OCI-M1 (cell line): ENCODE measurements at regions not wholly inside any gene's neighbourhood (a gene's known extent, or its start where the extent isn't known, plus 50 kb on each side); places are given as distances from the start of the nearest gene placed in this dataset.

ENCODE experiments used
- DNase-seq: peaks from one replicate; lab custom pipeline; 2025; lab: John Stamatoyannopoulos, UW

DNA sequence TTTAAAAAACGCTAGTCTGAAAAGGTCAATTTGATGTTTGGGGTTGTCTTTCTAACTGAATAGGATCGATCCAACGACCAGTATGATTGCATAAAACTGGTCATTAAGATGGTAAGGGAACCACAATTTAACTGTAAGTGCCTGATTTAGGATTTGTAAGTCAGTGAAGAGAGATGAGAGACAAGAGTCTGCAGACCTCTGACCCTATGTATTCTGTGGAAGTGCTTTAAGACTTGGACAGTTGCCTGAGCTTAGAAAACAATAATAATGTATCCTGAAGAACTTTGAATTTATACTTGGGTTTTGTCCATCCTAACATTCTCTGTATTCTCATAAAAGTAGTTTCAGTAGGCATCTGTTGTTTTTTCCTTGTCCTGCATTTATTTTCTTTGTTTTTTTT lies 221.4 kb upstream of the SUCLG2 start:
- DNase-seq: no peak

DNA sequence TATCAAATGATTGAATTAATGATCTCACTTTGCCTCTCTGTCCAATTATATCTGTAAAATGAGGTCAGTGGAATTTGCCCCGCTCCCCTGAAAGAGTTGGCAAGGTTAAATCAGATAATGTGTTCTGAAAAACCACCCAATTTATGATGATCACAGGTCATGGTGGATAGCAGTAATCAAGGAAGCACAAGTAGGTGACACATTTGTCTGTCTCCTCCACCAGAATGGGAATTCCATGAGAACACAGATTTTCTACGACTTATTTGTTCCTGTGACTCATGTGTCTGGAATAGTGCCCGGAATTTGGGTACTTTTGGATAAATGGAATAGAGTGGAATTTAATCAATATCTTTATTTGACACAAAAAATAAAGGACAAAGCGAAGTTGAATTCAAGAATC lies 220.9 kb upstream of the SUCLG2 start:
- DNase-seq: no peak

DNA sequence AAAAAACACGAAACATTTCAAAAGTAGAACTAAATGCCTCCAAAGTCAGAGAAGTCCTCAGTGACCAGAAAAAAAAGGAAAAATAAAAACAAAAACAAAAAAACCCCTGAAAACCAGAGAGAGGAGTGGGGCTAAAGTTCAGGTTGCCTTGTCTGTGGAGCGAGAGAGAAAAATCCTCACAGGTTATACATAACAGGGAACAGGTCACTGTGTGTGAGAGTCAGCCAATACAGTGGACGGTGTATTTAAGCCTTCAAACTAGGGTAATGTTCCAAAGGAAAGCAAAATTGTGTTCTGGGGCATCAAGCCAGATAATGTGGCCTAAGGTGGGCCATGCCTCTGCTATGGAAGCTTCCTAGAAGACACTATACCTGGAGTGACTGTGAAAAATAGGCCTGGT lies 216.1 kb upstream of the SUCLG2 start:
- DNase-seq: no peak

DNA sequence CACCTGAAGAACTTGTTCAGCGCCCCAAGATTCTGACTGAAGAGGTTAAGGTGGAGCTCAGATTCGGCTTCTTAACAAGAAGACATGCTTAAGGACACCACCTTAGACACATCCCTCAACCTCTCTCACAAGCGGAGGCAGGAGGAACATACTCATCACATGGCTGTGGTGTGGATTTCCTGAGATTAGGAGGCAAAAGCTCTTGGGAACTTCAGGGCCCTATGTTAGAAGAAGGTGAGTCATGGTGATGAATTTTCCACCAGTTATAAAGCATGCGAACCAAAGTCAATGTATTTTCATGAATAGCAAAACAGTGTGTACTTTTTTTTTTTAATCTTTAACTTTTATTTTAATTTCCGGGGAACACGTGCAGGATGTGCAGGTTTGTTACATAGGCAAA lies 212.2 kb upstream of the SUCLG2 start:
- DNase-seq: no peak

DNA sequence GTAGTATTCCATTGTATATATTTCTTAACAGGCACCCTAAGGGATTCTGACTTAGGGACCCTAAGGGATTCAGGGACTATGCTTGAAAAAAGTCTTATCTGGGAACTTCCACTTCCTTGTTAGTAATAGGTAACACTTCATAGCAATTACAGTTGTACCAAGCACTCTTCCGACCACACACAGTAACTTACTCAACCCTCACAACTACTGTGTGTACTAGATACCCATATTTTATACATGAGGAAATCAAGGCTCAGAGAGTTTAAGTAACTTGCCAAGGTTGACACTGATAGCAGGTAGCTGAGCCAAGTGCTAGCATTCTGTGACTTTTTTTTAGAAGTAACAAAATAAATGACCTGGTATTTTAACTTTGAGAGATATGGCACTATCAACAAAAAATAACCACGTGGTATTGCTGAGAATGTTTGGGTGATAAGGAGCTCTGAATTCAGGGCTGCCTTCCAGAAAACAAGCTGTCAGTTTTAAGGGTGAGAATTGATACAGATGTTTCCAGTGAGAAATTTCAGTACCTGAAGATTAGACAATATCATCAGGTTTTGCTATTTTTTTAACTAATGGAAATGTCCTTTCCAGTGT lies 210.3 kb upstream of the SUCLG2 start:
- DNase-seq: no peak

DNA sequence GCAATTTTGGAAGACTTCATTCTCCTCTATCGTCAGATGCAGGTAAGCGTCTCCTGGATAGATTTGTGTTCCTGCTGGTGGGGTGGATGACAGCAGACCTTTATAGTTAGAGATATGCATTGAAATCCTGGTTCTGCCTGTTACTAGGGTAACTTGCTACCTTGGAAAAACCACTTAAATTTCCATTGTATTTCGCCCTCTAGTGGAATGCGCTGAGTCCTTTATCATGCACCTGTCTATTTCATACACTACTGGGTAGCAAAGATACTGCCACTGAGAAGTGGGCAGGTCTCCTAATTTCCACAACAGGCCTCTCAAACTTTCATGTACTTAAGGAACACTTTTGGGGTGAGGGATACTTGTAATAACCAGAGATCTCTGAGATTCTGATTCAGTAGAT lies 209.5 kb upstream of the SUCLG2 start:
- no peak for DNase-seq

DNA sequence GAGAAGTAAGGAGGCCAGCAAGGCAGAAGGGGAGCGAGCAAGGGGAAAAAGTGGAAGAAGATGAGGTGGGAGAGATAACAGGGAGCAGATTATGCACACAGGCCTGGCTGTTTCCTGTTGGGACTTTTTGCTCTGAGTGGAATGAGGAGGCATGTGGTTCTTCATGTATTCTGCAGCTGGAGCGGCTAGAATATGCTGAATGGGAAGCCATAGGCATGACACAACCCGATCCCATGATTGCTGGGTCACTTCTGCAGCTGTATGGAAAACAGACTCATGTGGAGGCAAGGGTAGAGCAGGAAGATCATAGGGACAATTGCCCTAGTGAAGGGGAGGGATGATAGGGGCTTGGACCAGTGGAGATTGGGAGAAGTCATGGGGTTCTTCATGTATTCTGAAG lies 206.0 kb upstream of the SUCLG2 start:
- no peak for DNase-seq

DNA sequence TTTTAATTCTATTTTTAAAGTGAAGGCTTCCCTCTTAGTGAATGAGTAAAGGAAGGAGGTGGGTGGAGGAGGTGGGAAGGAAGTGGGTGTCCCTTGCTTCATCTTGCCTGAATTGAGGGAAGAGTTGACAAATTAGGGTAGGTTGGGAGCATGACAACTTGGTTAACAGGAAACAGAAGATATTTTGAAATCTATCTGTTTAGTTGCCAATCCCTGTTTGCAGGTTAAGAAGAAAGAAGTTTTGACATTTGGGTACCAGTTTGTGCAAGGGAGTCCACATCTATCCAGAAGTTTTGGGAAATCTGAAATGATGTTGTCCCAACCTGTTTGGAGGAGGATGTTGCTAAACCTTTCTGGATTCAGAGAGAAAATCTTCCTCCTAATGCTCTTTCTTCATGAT lies 204.1 kb upstream of the SUCLG2 start:
- DNase-seq: no peak

DNA sequence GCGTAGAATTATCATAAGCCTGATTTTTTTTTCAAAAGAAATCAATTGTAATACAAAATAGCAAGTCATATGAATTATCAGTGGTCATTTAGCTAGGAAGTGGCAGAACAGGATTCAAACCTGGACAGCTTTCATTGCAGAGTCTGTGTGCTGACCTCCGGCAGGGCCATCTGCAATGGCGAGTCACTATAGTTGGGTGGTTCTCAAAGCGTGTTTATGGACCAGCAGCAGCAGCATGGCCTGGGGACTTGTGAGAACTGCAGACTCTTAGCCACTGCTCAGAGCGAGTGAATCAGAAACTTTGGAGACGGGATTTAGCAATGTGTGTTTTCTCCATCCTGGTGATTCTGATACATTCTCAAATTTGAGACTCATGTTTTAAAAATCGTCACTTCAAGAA lies 202.3 kb upstream of the SUCLG2 start:
- DNase-seq: no peak

DNA sequence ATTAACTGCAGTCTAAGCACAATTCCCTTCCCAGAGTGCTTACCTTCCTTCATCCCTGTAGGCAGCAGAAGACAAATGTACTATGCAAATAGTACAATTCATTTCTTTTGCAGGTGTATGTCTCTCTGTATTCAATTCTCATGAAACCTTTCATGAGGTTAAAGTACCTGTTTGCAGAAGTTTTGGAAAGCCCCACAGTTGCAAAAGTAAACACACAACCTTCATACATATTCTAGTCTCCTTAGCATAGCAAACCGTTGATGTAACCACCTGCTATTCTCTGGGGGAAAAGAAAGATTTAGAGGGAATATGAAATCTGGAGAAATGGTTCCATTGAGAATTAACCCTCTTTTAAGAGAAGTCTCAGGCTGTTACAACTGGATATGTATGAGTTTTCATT lies 200.3 kb upstream of the SUCLG2 start:
- no peak for DNase-seq

DNA sequence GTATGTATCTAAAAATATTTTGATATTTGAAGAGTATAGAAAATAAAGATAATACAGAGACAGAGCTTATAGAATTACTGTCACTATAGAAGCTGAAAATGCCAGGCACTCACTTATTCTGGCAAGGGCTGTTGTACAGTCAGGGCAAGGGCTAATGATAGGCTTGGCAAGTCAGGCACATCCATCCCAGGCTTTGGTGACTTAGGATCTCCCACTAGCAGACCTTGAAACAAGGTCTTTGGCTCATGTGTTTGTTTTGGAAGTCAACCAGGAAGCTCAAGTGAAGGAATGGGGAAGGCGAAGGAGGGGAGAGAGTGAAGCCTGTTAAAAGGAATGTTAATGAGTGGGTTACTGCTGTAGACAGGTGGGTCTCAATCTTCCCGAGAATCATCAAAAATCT lies 199.1 kb upstream of the SUCLG2 start:
- no peak for DNase-seq

DNA sequence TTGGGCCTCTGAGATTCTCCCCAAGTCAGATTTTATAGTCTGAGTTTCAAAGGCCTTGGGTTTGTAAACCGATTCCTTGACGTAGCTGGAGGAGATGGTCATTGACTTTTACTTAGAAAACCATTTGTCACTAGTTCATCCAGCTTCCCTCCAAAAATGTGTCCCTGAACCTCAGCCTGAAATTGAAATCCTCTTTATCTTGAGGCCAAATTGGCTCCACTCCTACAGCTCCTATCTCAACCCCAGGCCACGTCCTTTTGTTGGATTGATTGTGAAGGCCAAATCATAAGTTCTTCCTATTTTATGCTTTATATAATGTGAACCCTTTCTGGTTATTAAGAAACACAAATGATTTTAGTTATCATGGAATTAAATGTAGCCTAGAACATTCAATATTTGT lies 193.9 kb upstream of the SUCLG2 start:
- DNase-seq: no peak

DNA sequence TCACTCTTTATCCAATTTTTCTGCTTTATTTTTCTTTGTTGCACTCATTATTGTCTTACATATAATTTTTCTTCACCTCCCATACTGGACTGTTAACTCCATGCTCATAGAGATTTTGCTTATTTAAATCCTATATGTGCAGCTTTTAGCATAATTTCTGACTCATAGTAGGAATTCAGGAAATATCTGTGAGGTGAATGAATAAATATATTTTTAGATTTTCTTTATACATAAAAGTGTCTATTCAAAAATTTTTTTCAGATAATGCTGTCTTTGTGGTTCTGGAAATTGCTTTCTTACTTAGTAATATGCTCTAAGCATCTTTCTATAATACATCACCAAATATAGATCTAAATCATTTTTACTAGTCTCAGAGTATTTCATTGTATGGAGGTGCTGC lies 191.8 kb upstream of the SUCLG2 start:
- DNase-seq: no peak

DNA sequence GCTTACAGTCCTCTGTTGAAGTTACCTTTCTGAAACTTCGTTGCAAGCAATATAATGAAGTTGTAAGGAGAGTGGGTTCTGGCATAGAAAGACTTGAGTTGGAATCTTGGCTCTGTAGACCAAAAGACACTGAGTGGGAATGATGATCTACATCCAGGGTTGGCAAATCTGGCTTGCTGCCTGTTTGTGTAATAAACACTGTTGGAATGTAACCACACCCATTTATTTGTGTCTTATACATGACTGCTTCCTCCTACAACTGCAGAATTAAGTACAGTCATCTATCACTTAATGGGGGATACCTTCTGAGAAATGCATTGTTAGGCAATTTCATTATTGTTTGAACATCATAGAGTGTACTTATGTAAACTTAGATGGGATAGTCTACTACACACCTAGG lies 178.4 kb upstream of the SUCLG2 start:
- no peak for DNase-seq

DNA sequence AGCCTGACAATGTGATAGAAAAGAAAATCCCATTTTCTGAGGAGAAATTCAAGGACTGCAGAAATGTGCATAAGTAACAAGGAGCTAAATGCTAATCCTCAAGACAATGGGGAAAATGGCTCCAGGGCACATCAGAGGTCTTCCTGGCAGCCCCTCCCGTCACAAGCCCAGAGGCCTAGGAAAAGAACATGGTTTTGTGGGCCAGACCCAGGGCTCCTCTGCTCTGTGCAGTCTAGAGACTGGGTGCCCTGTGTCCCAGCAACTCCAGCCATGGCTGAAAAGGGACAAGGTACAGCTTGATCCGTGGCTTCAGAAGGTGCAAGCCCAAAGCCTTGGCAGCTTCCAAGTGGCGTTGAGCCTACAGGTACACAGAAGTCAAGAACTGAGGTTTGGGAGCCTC lies 176.8 kb upstream of the SUCLG2 start:
- DNase-seq: no peak

DNA sequence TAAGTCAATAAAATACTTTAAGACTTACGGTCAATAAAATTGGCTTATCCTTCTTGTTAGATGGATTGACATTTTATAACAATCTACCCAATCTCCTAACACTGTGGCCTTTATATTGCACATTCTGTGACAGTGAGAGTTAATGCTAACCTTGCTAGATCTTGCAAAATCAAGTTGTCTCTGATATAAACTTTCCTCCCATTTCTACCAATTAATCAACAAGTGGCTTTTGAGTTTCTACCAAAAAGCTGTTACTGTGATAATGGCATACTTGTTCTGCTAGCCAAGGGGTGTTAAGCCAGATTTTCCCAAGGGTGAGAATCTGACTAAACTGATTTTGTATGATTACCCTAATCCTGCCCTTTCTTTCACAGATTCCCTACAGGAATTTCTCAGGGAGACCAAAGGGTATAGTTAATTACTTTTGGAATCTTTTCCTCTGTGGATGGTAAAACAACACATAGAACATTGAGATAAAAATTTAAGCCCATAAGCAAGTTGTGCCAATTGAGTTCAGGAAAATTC lies 174.1 kb upstream of the SUCLG2 start:
- DNase-seq: no peak

DNA sequence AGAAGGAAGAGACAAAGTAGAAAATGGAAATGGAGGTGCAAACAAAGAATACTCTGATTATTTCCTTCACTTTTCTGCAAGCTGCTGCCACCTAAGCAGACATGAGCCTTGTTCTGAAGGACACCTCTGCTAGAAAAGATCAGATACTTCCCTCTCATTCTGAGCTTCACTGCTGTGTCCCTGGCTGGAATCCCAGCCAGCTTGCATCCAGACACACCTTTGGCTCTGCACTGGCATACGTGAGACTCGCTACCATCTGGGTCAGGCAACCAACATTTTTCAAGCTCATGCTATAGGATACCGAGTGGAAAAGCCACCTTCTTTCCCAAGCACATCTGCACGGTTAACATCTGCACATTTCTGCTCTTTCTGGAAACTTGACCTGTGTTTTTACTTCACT lies 166.7 kb upstream of the SUCLG2 start:
- DNase-seq: no peak

DNA sequence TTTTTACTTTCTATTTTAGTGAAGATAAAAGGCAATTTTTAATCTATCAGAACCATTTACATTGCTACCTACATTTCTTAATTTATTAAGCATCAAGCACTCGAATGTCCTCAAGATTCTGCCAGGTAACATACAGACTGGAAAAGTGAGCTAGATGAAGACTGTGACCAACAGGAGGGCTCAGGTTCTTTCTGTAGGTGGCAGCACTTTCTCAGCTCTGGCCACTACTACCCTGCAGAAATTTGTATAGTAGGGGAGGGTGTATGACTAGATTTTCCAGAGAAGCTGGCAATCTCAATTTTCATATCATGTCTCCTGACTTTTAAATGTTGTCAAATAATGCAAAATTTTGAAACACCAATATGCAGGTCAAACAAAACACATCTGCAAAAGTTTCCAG lies 165.0 kb upstream of the SUCLG2 start:
- peak; percentile 0 for DNase-seq

DNA sequence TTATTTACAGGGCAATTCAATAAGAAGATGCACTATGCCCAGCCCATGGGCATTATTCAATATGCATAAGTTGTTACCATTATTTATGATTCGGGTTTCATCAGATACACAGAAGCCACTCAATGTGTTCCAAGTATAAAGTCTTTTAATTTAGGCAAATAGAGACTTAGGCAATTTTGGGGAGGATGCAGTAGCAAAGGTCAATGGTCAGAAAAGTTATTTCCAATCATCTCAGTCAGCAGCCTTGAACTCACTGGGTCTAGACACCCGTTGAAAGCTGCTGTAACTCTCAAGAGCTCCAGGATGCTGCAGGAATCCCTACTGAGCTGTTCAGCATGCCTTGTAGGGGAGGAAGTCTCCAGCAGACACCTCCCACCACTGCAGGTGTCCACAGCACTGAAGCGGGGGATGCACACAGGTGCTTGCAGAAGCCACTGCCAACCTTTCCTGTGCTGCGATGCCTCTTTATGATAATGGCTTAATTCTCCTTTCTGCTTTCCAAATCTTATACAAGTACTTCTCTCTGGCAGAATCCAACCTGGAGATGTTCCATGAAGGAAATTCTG lies 155.0 kb upstream of the SUCLG2 start:
- DNase-seq: no peak

DNA sequence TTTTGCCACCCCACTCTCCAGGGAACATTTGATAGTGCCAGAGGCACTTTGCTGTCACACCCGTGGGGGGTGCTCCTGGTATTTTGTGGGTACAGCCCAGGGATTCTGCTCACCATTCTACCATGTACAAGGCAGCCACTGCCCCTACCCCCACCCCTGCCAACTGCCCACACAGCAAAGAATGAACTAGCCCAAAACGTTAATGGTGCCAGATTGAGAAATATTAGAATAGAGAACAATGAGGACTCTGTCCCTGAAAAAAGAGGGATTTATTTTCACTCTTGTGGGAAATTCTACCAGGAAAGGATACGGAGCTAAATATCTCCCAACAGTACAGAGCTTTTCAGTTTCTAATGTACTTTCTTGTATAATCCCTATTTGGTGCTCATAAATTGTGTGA lies 154.5 kb upstream of the SUCLG2 start:
- no peak for DNase-seq

DNA sequence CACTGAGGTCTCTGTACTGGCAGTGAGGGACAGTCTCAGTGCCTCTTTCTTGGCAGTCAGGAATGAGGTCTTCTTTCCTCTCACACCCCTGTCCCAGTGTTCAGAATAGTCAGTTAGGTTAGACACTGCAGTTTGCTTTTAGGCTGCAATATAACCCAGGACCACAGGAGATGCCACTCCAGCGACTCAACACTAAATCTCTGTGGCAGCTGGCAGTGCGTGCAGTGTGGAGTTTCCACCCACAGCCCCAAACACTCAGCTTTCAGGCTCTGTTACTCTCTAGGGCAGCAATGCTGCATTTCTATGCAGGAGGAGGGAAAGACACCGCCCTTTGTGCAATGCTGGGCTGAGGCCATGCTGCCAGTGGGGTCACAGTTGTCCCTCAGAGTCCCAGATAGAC lies 150.2 kb upstream of the SUCLG2 start:
- DNase-seq: no peak

DNA sequence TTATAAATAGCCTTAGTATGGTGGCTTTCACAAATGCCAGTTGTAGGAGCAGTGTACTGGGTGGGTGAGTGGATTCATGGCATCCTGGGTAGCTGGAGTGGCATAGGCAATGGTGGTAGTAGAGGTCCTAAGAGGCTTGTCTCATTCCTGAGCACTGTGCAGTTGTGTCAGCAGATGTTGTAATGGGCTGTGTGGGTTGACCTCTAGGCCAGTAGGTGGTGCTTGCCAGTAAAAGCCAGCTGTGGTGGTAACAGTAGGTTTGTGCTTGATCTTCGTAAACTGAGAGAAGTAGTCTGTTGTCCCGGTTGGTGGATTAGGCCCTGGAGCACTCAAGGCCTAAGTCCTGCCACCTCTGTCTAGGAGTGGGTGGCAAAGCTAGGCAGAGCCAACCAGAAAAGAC lies 149.7 kb upstream of the SUCLG2 start:
- no peak for DNase-seq

DNA sequence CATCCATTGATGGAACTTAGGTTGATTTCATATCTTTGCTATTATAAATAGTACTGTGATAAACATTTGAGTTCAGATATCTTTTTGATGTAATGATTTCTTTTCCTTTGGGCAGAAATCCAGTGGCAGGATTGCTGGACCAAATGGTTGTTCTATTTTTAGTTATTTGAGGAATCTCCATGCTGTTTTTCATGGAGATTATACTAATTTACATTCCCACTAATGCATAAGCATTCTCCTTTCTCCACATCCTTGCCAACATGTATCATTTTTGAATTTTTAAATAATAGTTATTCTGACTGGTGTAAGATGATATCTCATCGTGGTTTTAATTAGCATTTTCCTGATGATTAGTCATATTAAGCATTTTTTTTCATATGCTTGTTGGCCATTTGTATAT lies 144.0 kb upstream of the SUCLG2 start:
- no peak for DNase-seq

DNA sequence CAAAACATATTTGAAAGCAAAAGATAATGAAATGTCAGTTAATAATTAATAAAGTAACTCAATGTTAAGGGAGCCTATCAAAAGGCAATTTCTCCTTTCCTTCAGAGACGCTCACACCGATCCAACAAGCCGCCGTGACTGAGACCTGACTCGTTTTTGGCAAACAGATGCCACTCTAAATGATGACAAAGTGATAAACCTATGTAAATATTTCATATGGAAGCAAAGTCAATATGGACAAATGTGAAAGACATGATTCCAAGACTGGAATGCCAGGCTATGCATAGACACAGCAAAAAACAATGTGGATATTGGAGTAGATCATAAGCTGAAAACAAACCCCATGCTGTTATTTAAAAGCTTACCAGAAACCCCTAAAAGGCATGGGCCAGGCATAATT lies 137.2 kb upstream of the SUCLG2 start:
- no peak for DNase-seq
